Anterior cingulate cortex (tissue), 58 donors: ENCODE measurements at regions not wholly inside any gene's neighbourhood (a gene's known extent, or its start where the extent isn't known, plus 50 kb on each side); places are given as distances from the start of the nearest gene placed in this dataset.
"Not testable (repeated sequence)": the region's sequence is repeated elsewhere in the genome, so short reads cannot be mapped to it uniquely, and the experiment has no call there.

Experiments used
- DNase-seq, 58 donors: peaks; one replicate each; lab custom pipeline; 2025; lab: John Stamatoyannopoulos, UW

- no peak for DNase-seq
These were observed 93.0 kb upstream of the LYSMD4 start for GRCh38 chr15:99826157-99826780.

DNA sequence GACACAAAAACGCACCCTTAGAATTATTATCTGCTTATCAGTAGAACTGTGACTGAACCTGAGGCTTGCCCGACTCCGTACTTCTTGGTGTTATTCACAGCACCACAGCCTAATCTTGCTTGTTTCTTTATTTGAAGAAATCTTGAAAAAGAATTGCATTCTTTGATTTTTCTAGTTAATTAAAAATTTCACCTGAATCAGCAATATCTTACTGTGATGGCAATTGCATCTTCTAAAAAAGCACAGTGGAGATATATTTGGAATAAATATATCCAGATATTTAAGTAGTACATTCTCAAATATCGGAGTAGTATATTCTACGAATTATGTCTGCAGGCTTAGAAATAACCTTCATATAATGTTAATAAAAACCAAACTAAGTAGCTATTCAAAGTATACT is 90.1 kb upstream of the LYSMD4 start:
- no peak for DNase-seq

GRCh38 chr15:99819981-99820718 is 86.9 kb upstream of the LYSMD4 start:
- DNase-seq: no peak

- DNase-seq: no peak
These were observed 85.6 kb upstream of the LYSMD4 start for GRCh38 chr15:99818872-99819271.

DNA sequence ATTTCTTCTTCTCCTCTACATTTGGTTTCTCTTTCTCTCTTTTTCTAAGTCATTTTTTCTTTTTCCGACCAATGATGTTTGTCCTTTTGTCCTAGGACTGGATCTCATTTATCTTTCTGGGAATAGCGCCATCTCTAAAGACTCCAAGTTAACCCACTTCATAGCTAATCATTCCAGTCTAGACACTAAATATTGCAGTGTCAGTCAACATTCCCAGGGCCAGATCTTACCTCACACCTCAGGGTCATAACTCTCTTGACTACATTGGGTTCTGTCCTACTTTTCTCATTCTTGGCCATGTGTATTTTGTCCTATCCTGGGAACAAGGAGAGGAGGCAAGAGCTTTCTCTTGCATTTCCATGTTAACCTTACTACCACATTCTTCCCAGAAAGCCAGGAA is 83.6 kb upstream of the LYSMD4 start:
- not testable (repeated sequence) for DNase-seq

DNA sequence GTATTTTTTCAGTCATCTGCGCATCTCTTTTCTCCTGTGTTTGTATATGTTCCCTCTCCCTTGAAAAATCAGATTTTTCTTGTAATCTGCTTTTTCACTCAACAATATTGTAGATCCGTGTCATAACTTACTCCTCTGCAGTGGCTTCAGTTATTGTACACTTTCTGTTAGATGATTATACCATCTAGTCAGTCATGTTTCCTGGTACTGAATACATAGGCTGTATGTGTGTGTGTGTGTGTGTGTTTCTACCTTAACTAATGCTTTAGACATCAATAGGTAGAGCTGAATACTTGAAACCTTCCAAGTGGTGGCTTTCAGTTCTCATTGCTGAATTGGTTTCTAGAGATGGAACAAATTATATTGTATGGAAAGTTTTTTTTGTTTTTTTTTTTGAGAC is 77.4 kb upstream of the LYSMD4 start:
- not testable (repeated sequence) for DNase-seq

DNA sequence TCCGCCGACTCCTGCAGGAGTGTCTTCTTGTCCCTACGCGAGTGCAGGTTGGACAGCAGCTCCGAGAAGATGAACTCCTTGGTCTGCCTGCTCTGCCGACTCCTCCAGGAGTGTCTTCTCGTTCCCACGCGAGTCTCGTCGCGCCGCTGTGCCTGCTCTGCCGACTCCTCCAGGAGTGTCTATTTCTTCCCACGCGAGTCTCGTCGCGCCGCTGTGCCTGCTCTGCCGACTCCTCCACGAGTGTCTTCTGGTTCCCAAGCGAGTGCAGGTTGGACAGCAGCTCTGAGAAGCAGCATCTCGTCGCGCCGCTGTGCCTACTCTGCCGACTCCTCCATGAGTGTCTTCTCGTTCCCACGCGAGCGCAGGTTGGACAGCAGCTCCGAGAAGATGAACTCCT is 66.6 kb upstream of the LYSMD4 start:
- not testable (repeated sequence) for DNase-seq

- peak in 1 of 58 donors; percentile 7 for DNase-seq
These were observed 66.1 kb upstream of the LYSMD4 start for GRCh38 chr15:99799182-99799853.

DNA sequence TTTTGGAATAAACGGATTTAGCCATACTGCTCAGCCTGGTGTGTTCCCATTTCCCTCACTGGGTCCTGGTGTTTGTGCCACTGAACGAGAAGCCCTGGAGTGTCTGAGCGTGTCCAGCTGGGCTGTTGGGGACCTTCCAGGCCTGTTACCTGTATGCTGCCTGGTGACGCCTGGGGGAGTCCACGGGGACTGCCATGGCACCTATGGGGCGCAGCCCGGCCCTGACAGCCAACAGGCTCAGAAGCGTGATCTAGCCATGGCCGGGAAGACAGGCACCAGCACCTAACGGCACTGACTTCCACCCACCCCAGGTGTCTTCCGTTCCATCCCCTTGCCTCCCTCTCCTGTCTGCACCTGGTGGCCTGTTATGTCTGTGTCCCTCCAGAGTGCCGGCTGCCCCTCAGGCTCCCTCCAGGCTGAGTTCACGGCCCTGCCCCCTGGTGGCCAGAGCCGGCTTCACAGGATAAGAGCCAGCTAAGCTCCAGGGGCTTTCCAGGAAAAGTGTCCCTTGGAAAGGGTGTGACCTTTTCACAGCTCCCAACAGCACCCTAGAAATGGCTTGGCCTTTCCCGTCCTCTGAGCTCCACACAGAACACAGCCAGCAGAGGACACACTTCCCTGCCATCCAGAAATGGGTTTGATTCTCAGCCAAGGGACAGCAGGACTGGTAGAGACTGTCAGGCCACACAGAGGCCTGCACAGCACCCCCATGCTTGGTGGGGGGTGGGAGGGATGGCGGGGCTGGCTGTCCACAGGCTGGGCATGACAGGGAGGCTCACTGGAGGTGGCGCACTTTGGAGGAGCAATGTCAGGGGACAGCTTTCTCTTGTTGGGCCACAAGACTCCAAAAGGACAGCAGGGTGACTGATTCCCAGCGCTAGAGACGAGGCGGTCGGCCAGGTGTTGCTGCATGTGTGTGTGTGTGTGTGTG is 64.0 kb upstream of the LYSMD4 start:
- DNase-seq: not testable (repeated sequence)

- DNase-seq: not testable (repeated sequence)
These were observed 58.9 kb upstream of the LYSMD4 start for GRCh38 chr15:99791881-99792807.

DNA sequence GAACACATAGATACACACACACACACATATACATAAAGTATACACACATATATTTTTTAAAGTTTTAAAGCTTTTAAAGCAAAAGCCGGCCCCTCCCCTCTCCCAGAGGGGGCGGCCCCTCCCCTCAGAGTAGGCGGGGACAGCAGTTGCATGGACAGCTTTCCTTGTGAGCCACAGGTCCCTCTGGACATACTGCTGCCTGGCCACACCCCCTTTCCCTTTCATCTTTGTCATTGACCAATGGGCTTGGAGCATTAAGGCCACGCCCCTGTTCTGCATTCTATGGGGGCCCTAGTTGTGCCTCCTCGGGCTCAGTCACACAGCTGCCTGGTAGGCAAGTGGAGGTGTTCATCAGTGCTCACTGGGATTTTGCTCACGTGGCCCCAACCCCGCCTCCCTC is 57.5 kb upstream of the LYSMD4 start:
- DNase-seq: not testable (repeated sequence)

- no peak for DNase-seq
These were observed 54.9 kb upstream of the LYSMD4 start for GRCh38 chr15:99788156-99788555.

DNA sequence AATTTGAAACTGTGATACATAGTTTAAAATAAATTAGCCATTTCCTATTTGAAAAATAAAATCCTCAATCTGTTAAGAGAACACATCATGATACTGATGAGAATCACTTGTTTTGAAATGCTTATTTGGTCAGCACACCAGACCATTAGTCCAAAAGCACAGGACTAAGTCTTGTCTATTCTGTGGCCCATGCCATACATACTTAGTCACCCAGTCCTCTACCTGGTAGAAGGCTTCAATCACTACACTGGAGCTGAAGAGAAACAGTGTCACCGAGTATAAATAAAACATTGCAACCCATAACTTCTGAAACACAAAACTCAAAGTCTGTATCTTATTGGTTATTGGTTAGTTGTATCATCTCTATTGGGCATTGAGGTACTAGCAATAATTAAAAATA is 51.6 kb upstream of the LYSMD4 start:
- DNase-seq: not testable (repeated sequence)

GRCh38 chr15:99783918-99784619 is 50.8 kb upstream of the LYSMD4 start:
- not testable (repeated sequence) for DNase-seq
